Astrocyte of the cerebellum (primary cell): ENCODE measurements at regions not wholly inside any gene's neighbourhood (a gene's known extent, or its start where the extent isn't known, plus 50 kb on each side); places are given as distances from the start of the nearest gene placed in this dataset.
A peak's percentile ranks its signal among the peaks of the same experiment; 100 is the strongest.

Experiments used
- DNase-seq: peaks from one replicate; pipeline ENCODE4 v3.0.0-alpha.2; 2011; ENCODE audit warnings: low read depth
- H3K4me3 ChIP-seq: 2 replicates; pipeline ENCODE4 v1.5.1; 2011; ENCODE audit warnings: mild to moderate bottlenecking, low read depth, low read length, moderate library complexity
- CTCF ChIP-seq: IDR thresholded peaks from 2 replicates; pipeline ENCODE4 v1.5.1; 2012; ENCODE audit warnings: low read length, low read depth, moderate library complexity, mild to moderate bottlenecking; ENCODE audit errors: missing control alignments
- in situ Hi-C: cut with HindIII; loops from 2 replicates; pipeline ENCODE4 v1.10.0; 2017; ENCODE audit warnings: low sequenced_read_pairs

GRCh38 chr1:59044535-59045121 lies 252.3 kb upstream of the FGGY start:
- in situ Hi-C loops, result no loop called here
- no peak overlapping the region for H3K4me3 ChIP-seq
- no peak for TF ChIP-seq CTCF
- DNase-seq, result no peak

DNA sequence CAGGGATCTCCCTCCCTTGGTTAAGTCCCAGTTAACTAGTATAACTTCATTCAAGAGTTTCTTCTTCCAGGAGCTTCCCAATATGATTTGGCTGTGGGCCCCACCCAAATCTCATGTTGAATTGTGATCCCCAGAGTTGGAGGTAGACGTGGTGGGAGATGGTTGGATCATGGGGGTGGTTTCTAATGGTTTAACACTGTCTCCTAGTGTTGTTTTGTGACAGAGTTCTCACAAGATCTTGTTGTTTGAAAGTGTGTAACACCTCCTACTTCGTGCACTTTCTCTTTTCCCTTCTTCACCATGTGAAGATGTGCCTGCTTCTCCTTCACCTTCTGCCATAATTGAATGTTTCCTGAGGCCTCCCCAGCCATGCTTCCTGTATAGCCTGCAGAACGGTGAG lies 251.8 kb upstream of the FGGY start:
- no peak for TF ChIP-seq CTCF
- H3K4me3 ChIP-seq, result no peak overlapping the region
- no peak for DNase-seq
- in situ Hi-C loops, result no loop called here

GRCh38 chr1:59045636-59046035 lies 251.3 kb upstream of the FGGY start:
- DNase-seq, result no peak
- no peak overlapping the region for H3K4me3 ChIP-seq
- no peak for TF ChIP-seq CTCF
- in situ Hi-C loops, result no loop called here

DNA sequence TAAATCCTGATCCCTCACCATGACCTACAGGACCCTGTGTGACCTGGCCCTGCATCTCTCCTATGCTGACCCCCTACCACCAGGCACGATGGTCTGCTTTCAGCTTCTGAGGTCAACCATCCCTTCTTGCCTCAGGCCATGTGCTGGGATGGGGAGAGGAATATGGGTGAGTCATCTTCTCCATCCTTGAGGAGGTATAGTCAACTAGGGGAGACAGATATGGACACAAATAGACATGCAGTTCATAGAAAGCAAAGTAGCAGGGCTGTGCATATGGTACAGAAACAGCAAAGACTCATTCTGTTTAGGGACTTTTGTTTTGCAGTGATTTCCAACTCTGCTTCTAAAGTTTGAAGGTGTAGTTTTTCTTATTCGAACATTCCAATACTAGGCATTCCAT lies 250.8 kb upstream of the FGGY start:
- no peak for TF ChIP-seq CTCF
- H3K4me3 ChIP-seq, result no peak overlapping the region
- DNase-seq, result no peak
- in situ Hi-C loops, result no loop called here

- no peak for DNase-seq
- no peak overlapping the region for H3K4me3 ChIP-seq
- TF ChIP-seq CTCF, result peak; percentile 23
- in situ Hi-C loops, result no loop called here
Measured at GRCh38 chr1:59046730-59047157, 250.2 kb upstream of the FGGY start.

DNA sequence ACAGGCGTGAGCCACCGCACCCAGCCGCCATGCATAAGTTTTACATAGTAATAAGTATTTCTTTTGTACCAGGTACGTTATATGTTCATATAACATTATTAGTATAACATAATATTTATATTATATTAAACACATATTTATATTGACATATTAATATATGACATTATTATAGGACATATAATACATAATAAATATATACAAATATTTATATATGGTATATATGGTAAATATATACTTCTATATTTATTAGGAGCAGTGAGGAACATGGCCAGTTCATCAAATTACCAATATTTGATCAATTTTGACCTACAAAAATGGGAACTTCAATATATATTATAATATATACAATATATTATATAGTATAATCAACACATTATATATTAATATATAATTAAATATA lies 245.9 kb upstream of the FGGY start:
- no peak for DNase-seq
- H3K4me3 ChIP-seq, result no peak overlapping the region
- in situ Hi-C loops, result no loop called here
- no peak for TF ChIP-seq CTCF

DNA sequence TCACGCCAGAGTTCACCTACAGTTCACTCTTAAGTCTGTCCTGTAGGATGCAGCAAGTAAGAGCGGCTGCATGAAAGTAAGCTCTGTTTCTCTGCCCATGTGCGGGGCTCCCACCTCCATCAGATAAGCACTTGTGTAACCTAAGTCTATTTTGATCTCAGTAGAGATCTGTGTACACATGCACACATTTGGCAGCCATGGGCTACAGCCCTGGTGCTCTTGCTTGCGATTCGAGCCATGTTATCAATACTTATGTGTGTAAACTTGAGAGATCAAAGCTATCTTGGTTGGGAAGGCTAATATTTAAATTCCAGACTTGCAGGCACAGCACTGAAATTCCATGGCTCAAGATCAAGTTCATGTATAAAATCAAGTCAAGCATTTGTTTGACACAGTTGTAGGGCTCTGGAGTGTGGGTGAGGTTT lies 244.7 kb upstream of the FGGY start:
- no peak for DNase-seq
- H3K4me3 ChIP-seq, result no peak overlapping the region
- in situ Hi-C loops, result no loop called here
- no peak for TF ChIP-seq CTCF
